Mesodermal cell (in vitro differentiated cells): ENCODE measurements at regions not wholly inside any gene's neighbourhood (a gene's known extent, or its start where the extent isn't known, plus 50 kb on each side); places are given as distances from the start of the nearest gene placed in this dataset.

Experiments
- H3K27ac ChIP-seq: 2 replicates; pipeline ENCODE4 v1.7.0; 2013; ENCODE audit warnings: mild to moderate bottlenecking, low read depth, low read length, moderate library complexity; ENCODE audit not compliant: severe bottlenecking
- H3K36me3 ChIP-seq: 2 replicates; pipeline ENCODE4 v1.7.1; 2013; ENCODE audit warnings: mild to moderate bottlenecking, low read length, moderate library complexity; ENCODE audit not compliant: control insufficient read depth, insufficient read depth
- H3K4me1 ChIP-seq: one replicate; pipeline ENCODE4 v1.7.1; 2013; ENCODE audit warnings: mild to moderate bottlenecking, low read length; ENCODE audit not compliant: insufficient read depth, control insufficient read depth, poor library complexity, severe bottlenecking
- H3K4me3 ChIP-seq: 2 replicates; pipeline ENCODE4 v1.7.0; 2013; ENCODE audit warnings: low read length, control low read depth, mild to moderate bottlenecking; ENCODE audit not compliant: insufficient read depth, poor library complexity, severe bottlenecking; ENCODE audit errors: extremely low read depth
- H3K9me3 ChIP-seq: 2 replicates; pipeline ENCODE4 v1.7.1; 2013; ENCODE audit warnings: mild to moderate bottlenecking, low read length, moderate library complexity; ENCODE audit not compliant: control insufficient read depth
- WGBS, 2 experiments: methylation state at CpG; one replicate each; pipeline ENCODE4 v1.1.5; 2013; ENCODE audit warnings: missing lambda C conversion rate in 2 of 2; ENCODE audit not compliant: insufficient coverage in 2 of 2; 5-methylcytosine and 5-hydroxymethylcytosine counted together

- 90 to 92% methylated on average over 5 of the region's 10 CpGs for WGBS, 2 experiments
- H3K36me3 ChIP-seq = no peaks in the 10 kb centered on the region
These were observed 96.5 kb downstream of the ING1 start for GRCh38 chr13:110809871-110810486.

GRCh38 chr13:110811008-110811720 lies 97.7 kb downstream of the ING1 start:
- Histone ChIP-seq H3K9me3 (no peaks in the 10 kb centered on the region), H3K27ac (no peak overlapping the region), H3K36me3 (no peaks in the 10 kb centered on the region), H3K4me1 (no peaks in the 10 kb centered on the region), H3K4me3 (no peak overlapping the region)
- 83 to 87% methylated on average over 12 to 13 of the region's 16 CpGs for WGBS, 2 experiments

More at GRCh38 chr13:110809871-110810486, 96.5 kb downstream of the ING1 start:
- Histone ChIP-seq H3K27ac (no peak overlapping the region), H3K4me3 (no peak overlapping the region), H3K4me1 (no peaks in the 10 kb centered on the region), H3K9me3 (no peaks in the 10 kb centered on the region)

- Histone ChIP-seq H3K27ac (no peak overlapping the region), H3K4me3 (no peak overlapping the region), H3K9me3 (no peaks in the 10 kb centered on the region), H3K4me1 (no peaks in the 10 kb centered on the region), H3K36me3 (no peaks in the 10 kb centered on the region)
- WGBS, 2 experiments = 91 to 92% methylated on average over 4 to 6 of the region's 8 CpGs
These were observed 98.2 kb downstream of the ING1 start for GRCh38 chr13:110811771-110812120.

GRCh38 chr13:110812121-110812868 lies 98.8 kb downstream of the ING1 start:
- Histone ChIP-seq H3K4me1 (no peaks in the 10 kb centered on the region), H3K9me3 (no peaks in the 10 kb centered on the region), H3K27ac (no peak overlapping the region), H3K36me3 (no peaks in the 10 kb centered on the region), H3K4me3 (no peak overlapping the region)
- 94 to 95% methylated on average over 36 to 48 of the region's 48 CpGs for WGBS, 2 experiments

GRCh38 chr13:110812869-110813645 lies 99.6 kb downstream of the ING1 start:
- Histone ChIP-seq H3K36me3 (no peaks in the 10 kb centered on the region), H3K4me1 (no peaks in the 10 kb centered on the region), H3K4me3 (no peak overlapping the region), H3K27ac (no peak overlapping the region), H3K9me3 (no peaks in the 10 kb centered on the region)
- 95% methylated on average over 44 to 62 of the region's 84 CpGs for WGBS, 2 experiments

GRCh38 chr13:110813646-110814624 lies 100.4 kb downstream of the ING1 start:
- Histone ChIP-seq H3K27ac (no peak overlapping the region), H3K4me3 (no peak overlapping the region), H3K36me3 (no peaks in the 10 kb centered on the region), H3K4me1 (no peaks in the 10 kb centered on the region), H3K9me3 (no peaks in the 10 kb centered on the region)
- WGBS, 2 experiments = 96 to 97% methylated on average over 31 to 34 of the region's 39 CpGs

- no peak overlapping the region for H3K4me3 ChIP-seq
- H3K36me3 ChIP-seq = no peaks in the 10 kb centered on the region
- WGBS, 2 experiments = 82 to 83% methylated on average over 11 to 12 of the region's 13 CpGs
- H3K4me1 ChIP-seq = no peaks in the 10 kb centered on the region
- H3K9me3 ChIP-seq = no peaks in the 10 kb centered on the region
- no peak overlapping the region for H3K27ac ChIP-seq
These were observed 99.2 kb downstream of the ANKRD10 start for GRCh38 chr13:110815471-110816204.

- Histone ChIP-seq H3K4me1 (no peaks in the 10 kb centered on the region), H3K9me3 (no peaks in the 10 kb centered on the region), H3K4me3 (no peak overlapping the region), H3K36me3 (no peaks in the 10 kb centered on the region), H3K27ac (no peak overlapping the region)
- WGBS, 2 experiments = 95 to 100% methylated on average over 3 of the region's 5 CpGs
These were observed 98.4 kb downstream of the ANKRD10 start for GRCh38 chr13:110816500-110816899.

GRCh38 chr13:110817143-110817542 lies 97.7 kb downstream of the ANKRD10 start:
- H3K9me3 ChIP-seq = no peaks in the 10 kb centered on the region
- no peak overlapping the region for H3K4me3 ChIP-seq
- H3K27ac ChIP-seq = no peak overlapping the region
- 94 to 100% methylated on average over 2 of the region's 3 CpGs for WGBS, 2 experiments
- no peaks in the 10 kb centered on the region for H3K36me3 ChIP-seq
- H3K4me1 ChIP-seq = no peaks in the 10 kb centered on the region
